ENCODE measurements at regions not wholly inside any gene's neighbourhood (a gene's known extent, or its start where the extent isn't known, plus 50 kb on each side); places are given as distances from the start of the nearest gene placed in this dataset.

DNA sequence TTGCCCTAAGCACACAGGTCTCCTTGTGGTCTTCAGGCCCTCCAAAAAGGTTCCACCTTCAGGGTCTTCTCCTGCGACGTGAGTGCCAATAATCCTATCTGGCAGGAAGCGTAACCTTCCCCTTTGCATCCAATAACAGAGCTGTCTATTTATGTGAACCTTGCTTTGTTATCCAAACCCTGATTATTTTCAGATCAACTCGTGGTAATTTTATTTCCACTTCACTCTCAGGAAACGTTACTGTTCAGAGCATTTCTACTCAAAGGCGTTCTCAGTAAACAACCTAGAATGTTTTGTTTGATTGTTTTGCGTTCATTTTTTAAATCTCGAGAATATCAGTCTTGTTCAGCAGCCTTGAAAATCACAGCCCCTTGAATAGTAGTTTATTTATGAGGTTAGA lies 232.3 kb upstream of the KLF6 start:
- DNase-seq (ENCODE audit: unreplicated experiment), result no peak
- intact Hi-C loops (cut with micrococcal nuclease), result no loop called here
- H3K4me3 Mint-ChIP-seq (ENCODE audit: unreplicated experiment), result no peak overlapping the region
- no peaks in the 10 kb centered on the region for H3K4me1 Mint-ChIP-seq (ENCODE audit: insufficient read depth, unreplicated experiment)
- no peaks in the 10 kb centered on the region for H3K9me3 Mint-ChIP-seq (ENCODE audit: unreplicated experiment)
- BruUV-seq (replicated peaks), result no TSS peak
- TF ChIP-seq, protein P1, sequence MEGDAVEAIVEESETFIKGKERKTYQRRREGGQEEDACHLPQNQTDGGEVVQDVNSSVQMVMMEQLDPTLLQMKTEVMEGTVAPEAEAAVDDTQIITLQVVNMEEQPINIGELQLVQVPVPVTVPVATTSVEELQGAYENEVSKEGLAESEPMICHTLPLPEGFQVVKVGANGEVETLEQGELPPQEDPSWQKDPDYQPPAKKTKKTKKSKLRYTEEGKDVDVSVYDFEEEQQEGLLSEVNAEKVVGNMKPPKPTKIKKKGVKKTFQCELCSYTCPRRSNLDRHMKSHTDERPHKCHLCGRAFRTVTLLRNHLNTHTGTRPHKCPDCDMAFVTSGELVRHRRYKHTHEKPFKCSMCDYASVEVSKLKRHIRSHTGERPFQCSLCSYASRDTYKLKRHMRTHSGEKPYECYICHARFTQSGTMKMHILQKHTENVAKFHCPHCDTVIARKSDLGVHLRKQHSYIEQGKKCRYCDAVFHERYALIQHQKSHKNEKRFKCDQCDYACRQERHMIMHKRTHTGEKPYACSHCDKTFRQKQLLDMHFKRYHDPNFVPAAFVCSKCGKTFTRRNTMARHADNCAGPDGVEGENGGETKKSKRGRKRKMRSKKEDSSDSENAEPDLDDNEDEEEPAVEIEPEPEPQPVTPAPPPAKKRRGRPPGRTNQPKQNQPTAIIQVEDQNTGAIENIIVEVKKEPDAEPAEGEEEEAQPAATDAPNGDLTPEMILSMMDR (IDR thresholded peaks at IDR 0.05; ENCODE audit: unreplicated experiment), result no peak
- no peaks in the 10 kb centered on the region for H3K27me3 Mint-ChIP-seq (ENCODE audit: insufficient read depth, unreplicated experiment)
- no peaks in the 10 kb centered on the region for H3K36me3 Mint-ChIP-seq (ENCODE audit: insufficient read depth, unreplicated experiment)
- ChIA-PET POLR2A (no interaction called here), CTCF (no interaction called here)
- H3K27ac Mint-ChIP-seq (ENCODE audit: low read depth, unreplicated experiment), result no peak overlapping the region

- no peaks in the 10 kb centered on the region for H3K27me3 Mint-ChIP-seq (ENCODE audit: insufficient read depth, unreplicated experiment)
- TF ChIP-seq, protein P1 (IDR thresholded peaks at IDR 0.05; ENCODE audit: unreplicated experiment), result no peak
- no peak for DNase-seq (ENCODE audit: unreplicated experiment)
- ChIA-PET POLR2A (no interaction called here), CTCF (interaction anchor here (0.7 kb wide), 1 partner anchor 18 kb away, joined by 3 read pairs; no protein-coding TSS in a partner anchor)
- no peak overlapping the region for H3K4me3 Mint-ChIP-seq (ENCODE audit: unreplicated experiment)
- no peaks in the 10 kb centered on the region for H3K4me1 Mint-ChIP-seq (ENCODE audit: insufficient read depth, unreplicated experiment)
- no peaks in the 10 kb centered on the region for H3K36me3 Mint-ChIP-seq (ENCODE audit: insufficient read depth, unreplicated experiment)
- H3K27ac Mint-ChIP-seq (ENCODE audit: low read depth, unreplicated experiment), result no peak overlapping the region
- intact Hi-C loops (cut with micrococcal nuclease), result no loop called here
- H3K9me3 Mint-ChIP-seq (ENCODE audit: unreplicated experiment), result no peaks in the 10 kb centered on the region
- no TSS peak for BruUV-seq (replicated peaks)
Observed at GRCh38 chr10:4016214-4016740, 231.3 kb upstream of the KLF6 start.

DNA sequence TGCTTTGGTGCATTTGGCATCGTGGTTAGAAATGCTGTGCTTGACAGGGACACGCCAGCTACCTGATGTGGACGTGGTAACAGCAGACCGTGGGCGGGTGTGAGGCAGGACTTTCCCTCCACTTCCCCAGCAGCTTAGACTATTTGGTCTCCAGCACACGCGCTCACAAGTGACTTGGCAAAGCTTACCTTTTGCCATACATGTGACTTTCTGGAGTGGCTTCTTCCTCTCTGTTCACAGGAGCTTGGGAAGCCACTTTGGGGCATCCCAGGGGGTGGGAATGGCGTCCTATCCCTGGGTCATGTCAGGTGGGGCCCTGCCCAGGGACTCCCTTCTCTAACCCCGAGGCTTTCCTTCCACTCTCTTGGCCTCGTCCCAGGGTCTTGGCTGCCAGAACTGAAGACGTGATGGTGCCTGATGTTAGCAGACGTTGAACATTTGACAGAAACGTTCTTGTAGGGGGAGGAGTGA lies 228.7 kb upstream of the KLF6 start:
- Mint-ChIP-seq H3K36me3 (ENCODE audit: insufficient read depth, unreplicated experiment) (no peaks in the 10 kb centered on the region), H3K4me3 (ENCODE audit: unreplicated experiment) (no peak overlapping the region), H3K27ac (ENCODE audit: low read depth, unreplicated experiment) (no peak overlapping the region), H3K4me1 (ENCODE audit: insufficient read depth, unreplicated experiment) (no peaks in the 10 kb centered on the region), H3K9me3 (ENCODE audit: unreplicated experiment) (no peaks in the 10 kb centered on the region), H3K27me3 (ENCODE audit: insufficient read depth, unreplicated experiment) (no peaks in the 10 kb centered on the region)
- POLR2A ChIA-PET, result interaction anchor here (0.9 to 1.2 kb wide), 2 partner anchors 11 to 22 kb away, joined by 3 read pairs; no protein-coding TSS in a partner anchor
- intact Hi-C loops (cut with micrococcal nuclease), result no loop called here
- BruUV-seq (replicated peaks), result no TSS peak
- TF ChIP-seq, protein P1 (IDR thresholded peaks at IDR 0.05; ENCODE audit: unreplicated experiment), result no peak
- no peak for DNase-seq (ENCODE audit: unreplicated experiment)
- CTCF ChIA-PET, result interaction anchor here (0.6 to 0.7 kb wide), 2 partner anchors 581 to 790 kb away, joined by 3 to 5 read pairs; no protein-coding TSS in a partner anchor

DNA sequence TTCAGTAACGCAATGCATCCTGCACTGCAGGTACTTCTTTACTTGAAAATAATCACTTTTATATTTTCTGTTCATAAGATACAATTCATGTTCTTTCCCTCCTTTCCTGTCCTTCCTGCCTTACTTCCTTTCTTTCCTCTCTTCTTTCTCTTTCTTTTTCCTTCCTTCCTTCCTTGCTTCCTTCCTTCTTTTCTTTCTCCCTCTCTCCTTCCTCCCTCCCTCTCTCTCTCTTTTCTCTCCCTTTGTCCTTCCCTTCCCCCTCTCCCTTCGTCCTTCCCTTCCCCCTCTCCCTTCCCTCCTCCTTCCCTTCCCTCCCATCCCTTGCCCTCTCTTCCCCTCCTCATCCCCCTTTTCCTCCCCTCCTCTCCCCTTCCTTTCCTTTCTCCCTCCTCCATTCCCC lies 227.8 kb upstream of the KLF6 start:
- no peak overlapping the region for H3K27ac Mint-ChIP-seq (ENCODE audit: low read depth, unreplicated experiment)
- TF ChIP-seq, protein P1 (IDR thresholded peaks at IDR 0.05; ENCODE audit: unreplicated experiment), result no peak
- H3K36me3 Mint-ChIP-seq (ENCODE audit: insufficient read depth, unreplicated experiment), result no peaks in the 10 kb centered on the region
- intact Hi-C loops (cut with micrococcal nuclease), result no loop called here
- no TSS peak for BruUV-seq (replicated peaks)
- no peak overlapping the region for H3K4me3 Mint-ChIP-seq (ENCODE audit: unreplicated experiment)
- no peaks in the 10 kb centered on the region for H3K27me3 Mint-ChIP-seq (ENCODE audit: insufficient read depth, unreplicated experiment)
- H3K9me3 Mint-ChIP-seq (ENCODE audit: unreplicated experiment), result no peaks in the 10 kb centered on the region
- POLR2A ChIA-PET, result no interaction called here
- no peak for DNase-seq (ENCODE audit: unreplicated experiment)
- no peaks in the 10 kb centered on the region for H3K4me1 Mint-ChIP-seq (ENCODE audit: insufficient read depth, unreplicated experiment)
- CTCF ChIA-PET, result no interaction called here
